ENCODE measurements at regions not wholly inside any gene's neighbourhood (a gene's known extent, or its start where the extent isn't known, plus 50 kb on each side); places are given as distances from the start of the nearest gene placed in this dataset.

GRCh38 chr14:61212546-61212945 is 68.6 kb downstream of the TMEM30B start:
- no TSS peak for BruUV-seq (replicated peaks)
- no peak for TF ChIP-seq EZH2 (IDR thresholded peaks at IDR 0.05; ENCODE audit: low read depth)
- no peak for TF ChIP-seq CTCF (conservative IDR thresholded peaks at IDR 0.05)

GRCh38 chr14:61211476-61212255 is 69.5 kb downstream of the TMEM30B start:
- no TSS peak for BruUV-seq (replicated peaks)
- CTCF ChIA-PET: no interaction called here

More at GRCh38 chr14:61212546-61212945, 68.6 kb downstream of the TMEM30B start:
- H3K79me2 ChIP-seq (ENCODE audit: low read depth): no peaks in the 10 kb centered on the region
- ChIA-PET POLR2A (ENCODE audit: unreplicated experiment) (interaction anchor here (0.6 kb wide), 1 partner anchor 169 kb away, joined by 4 read pairs; no protein-coding TSS in a partner anchor), CTCF (no interaction called here)
- no peaks in the 10 kb centered on the region for H3K36me3 ChIP-seq (ENCODE audit: low read depth)
- H3K4me1 ChIP-seq (replicated peaks; ENCODE audit: insufficient read depth): no peaks in the 10 kb centered on the region
- no peaks in the 10 kb centered on the region for H3F3A ChIP-seq (ENCODE audit: insufficient read depth, low read depth)
- no peaks in the 10 kb centered on the region for H3K9me2 ChIP-seq (ENCODE audit: insufficient read depth)
- no peak for DNase-seq
- no peaks in the 10 kb centered on the region for H3K9me3 ChIP-seq (ENCODE audit: insufficient read depth, low read depth)
- no peak overlapping the region for H3K4me3 ChIP-seq
- H3K4me2 ChIP-seq: no peak overlapping the region
- no peak overlapping the region for H2AFZ ChIP-seq
- no peaks in the 10 kb centered on the region for H4K20me1 ChIP-seq (ENCODE audit: insufficient read depth)
- intact Hi-C loops (cut with micrococcal nuclease; ENCODE audit: unreplicated experiment): no loop called here
- H3K27me3 ChIP-seq (ENCODE audit: insufficient read depth, low read depth): no peaks in the 10 kb centered on the region
- no peak overlapping the region for H3K27ac ChIP-seq

GRCh38 chr14:61203081-61203753 is 77.9 kb downstream of the TMEM30B start:
- no TSS peak for BruUV-seq (replicated peaks)
- Histone ChIP-seq H2AFZ (peak overlapping the region; percentile 66; the same call in 1 of the 2 replicates), H3K79me2 (ENCODE audit: low read depth) (no peaks in the 10 kb centered on the region), H3K27me3 (ENCODE audit: insufficient read depth, low read depth) (no peaks in the 10 kb centered on the region), H3K9me2 (ENCODE audit: insufficient read depth) (no peaks in the 10 kb centered on the region), H3K4me2 (0 out of 2 replicates have a peak overlapping the region, but pooled peaks have one; percentile 17), H3K27ac (no peak overlapping the region), H3K9me3 (ENCODE audit: insufficient read depth, low read depth) (no peaks in the 10 kb centered on the region), H3K36me3 (ENCODE audit: low read depth) (no peaks in the 10 kb centered on the region), H3F3A (ENCODE audit: insufficient read depth, low read depth) (no peaks in the 10 kb centered on the region), H4K20me1 (ENCODE audit: insufficient read depth) (no peaks in the 10 kb centered on the region), H3K4me1 (replicated peaks; ENCODE audit: insufficient read depth) (no peaks in the 10 kb centered on the region), H3K4me3 (no peak overlapping the region)
- ChIA-PET POLR2A (ENCODE audit: unreplicated experiment) (no interaction called here), CTCF (interaction anchor here (0.7 kb wide), 1 partner anchor 554 kb away, joined by 3 read pairs; no protein-coding TSS in a partner anchor)
- no peak for DNase-seq
- intact Hi-C loops (cut with micrococcal nuclease; ENCODE audit: unreplicated experiment): no loop called here
- TF ChIP-seq EZH2 (IDR thresholded peaks at IDR 0.05; ENCODE audit: low read depth): no peak
- no peak for TF ChIP-seq CTCF (conservative IDR thresholded peaks at IDR 0.05)

More at GRCh38 chr14:61211476-61212255, 69.5 kb downstream of the TMEM30B start:
- intact Hi-C loops (cut with micrococcal nuclease; ENCODE audit: unreplicated experiment): no loop called here
- H2AFZ ChIP-seq: no peak overlapping the region
- H3K4me3 ChIP-seq: no peak overlapping the region
- H3K36me3 ChIP-seq (ENCODE audit: low read depth): no peaks in the 10 kb centered on the region
- H3F3A ChIP-seq (ENCODE audit: insufficient read depth, low read depth): no peaks in the 10 kb centered on the region
- POLR2A ChIA-PET (ENCODE audit: unreplicated experiment): no interaction called here
- H3K79me2 ChIP-seq (ENCODE audit: low read depth): no peaks in the 10 kb centered on the region
- H3K9me2 ChIP-seq (ENCODE audit: insufficient read depth): no peaks in the 10 kb centered on the region
- no peaks in the 10 kb centered on the region for H3K27me3 ChIP-seq (ENCODE audit: insufficient read depth, low read depth)
- no peak overlapping the region for H3K27ac ChIP-seq
- no peak overlapping the region for H3K4me2 ChIP-seq
- H3K4me1 ChIP-seq (replicated peaks; ENCODE audit: insufficient read depth): no peaks in the 10 kb centered on the region
- TF ChIP-seq EZH2 (IDR thresholded peaks at IDR 0.05; ENCODE audit: low read depth) (no peak), CTCF (conservative IDR thresholded peaks at IDR 0.05) (no peak)
- no peak for DNase-seq
- no peaks in the 10 kb centered on the region for H3K9me3 ChIP-seq (ENCODE audit: insufficient read depth, low read depth)
- H4K20me1 ChIP-seq (ENCODE audit: insufficient read depth): no peaks in the 10 kb centered on the region
